ENCODE measurements at regions not wholly inside any gene's neighbourhood (a gene's known extent, or its start where the extent isn't known, plus 50 kb on each side); places are given as distances from the start of the nearest gene placed in this dataset.

DNA sequence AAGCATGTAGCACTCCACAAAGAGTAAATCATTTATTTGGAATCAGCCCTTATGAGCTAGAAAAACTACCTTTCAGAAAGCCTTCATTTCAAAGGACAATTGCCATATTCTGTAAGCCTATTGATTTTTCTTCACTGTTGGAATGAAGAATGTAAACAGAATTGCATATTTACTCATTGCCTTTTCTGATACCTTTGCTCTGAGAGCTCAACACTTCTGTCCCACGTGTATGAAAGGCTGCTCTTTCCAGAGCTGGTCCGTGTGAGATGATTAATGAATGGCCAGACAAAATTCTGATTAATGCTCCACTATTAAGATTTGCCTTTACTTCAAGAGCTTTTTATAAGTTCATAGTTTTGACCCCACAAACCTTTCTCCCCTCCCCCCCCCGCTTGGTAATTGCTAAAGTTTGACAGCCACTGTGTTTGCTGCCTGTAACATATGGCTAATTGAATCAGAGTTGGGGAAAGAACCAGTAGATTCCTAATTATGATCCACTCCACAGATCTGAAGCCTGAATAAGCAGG, 63.0 kb upstream of the PLEKHA5 start:
- TF ChIP-seq, protein P1, sequence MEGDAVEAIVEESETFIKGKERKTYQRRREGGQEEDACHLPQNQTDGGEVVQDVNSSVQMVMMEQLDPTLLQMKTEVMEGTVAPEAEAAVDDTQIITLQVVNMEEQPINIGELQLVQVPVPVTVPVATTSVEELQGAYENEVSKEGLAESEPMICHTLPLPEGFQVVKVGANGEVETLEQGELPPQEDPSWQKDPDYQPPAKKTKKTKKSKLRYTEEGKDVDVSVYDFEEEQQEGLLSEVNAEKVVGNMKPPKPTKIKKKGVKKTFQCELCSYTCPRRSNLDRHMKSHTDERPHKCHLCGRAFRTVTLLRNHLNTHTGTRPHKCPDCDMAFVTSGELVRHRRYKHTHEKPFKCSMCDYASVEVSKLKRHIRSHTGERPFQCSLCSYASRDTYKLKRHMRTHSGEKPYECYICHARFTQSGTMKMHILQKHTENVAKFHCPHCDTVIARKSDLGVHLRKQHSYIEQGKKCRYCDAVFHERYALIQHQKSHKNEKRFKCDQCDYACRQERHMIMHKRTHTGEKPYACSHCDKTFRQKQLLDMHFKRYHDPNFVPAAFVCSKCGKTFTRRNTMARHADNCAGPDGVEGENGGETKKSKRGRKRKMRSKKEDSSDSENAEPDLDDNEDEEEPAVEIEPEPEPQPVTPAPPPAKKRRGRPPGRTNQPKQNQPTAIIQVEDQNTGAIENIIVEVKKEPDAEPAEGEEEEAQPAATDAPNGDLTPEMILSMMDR (IDR thresholded peaks at IDR 0.05; ENCODE audit: control extremely low read depth in 1 of 3, insufficient read depth in 1 of 3, low read depth in 1 of 3, low read length in 3 of 3), result no peak
- TF ChIP-seq CHD1 (IDR thresholded peaks at IDR 0.05; ENCODE audit: low read depth, low read length), result no peak
- no peak for TF ChIP-seq JUN (IDR thresholded peaks at IDR 0.05; ENCODE audit: low read depth, low read length)
- no peak for TF ChIP-seq EP300 (IDR thresholded peaks at IDR 0.05; ENCODE audit: borderline replicate concordance in 1 of 2, low read depth in 2 of 2, low read length in 2 of 2)
- TF ChIP-seq CHD2 (IDR thresholded peaks at IDR 0.05; ENCODE audit: low read length), result no peak
- TF ChIP-seq TBP (IDR thresholded peaks at IDR 0.05; ENCODE audit: low read depth, low read length), result no peak
- TF ChIP-seq SP2 (IDR thresholded peaks at IDR 0.05; ENCODE audit: low read length), result no peak
- TF ChIP-seq YY1 (IDR thresholded peaks at IDR 0.05; ENCODE audit: low read depth, low read length), result no peak
- no peak for TF ChIP-seq SIN3A (conservative IDR thresholded peaks at IDR 0.05 in 1 of 2, IDR thresholded peaks at IDR 0.05 in 1 of 2; ENCODE audit: low read depth in 1 of 2, low read length in 2 of 2)
- no peak for TF ChIP-seq EZH2 (IDR thresholded peaks at IDR 0.05; ENCODE audit: low read depth, low read length, severe bottlenecking)
- TF ChIP-seq NRF1 (IDR thresholded peaks at IDR 0.05; ENCODE audit: low read depth, low read length), result no peak

Measured in H1 (cell line).